H9 (cell line): ENCODE measurements at regions not wholly inside any gene's neighbourhood (a gene's known extent, or its start where the extent isn't known, plus 50 kb on each side); places are given as distances from the start of the nearest gene placed in this dataset.
A peak's percentile ranks its signal among the peaks of the same experiment; 100 is the strongest.

Experiments used
- DNase-seq: peaks from one replicate; pipeline ENCODE4 v3.0.0-alpha.2; 2017
- H2AFZ ChIP-seq: one replicate; pipeline ENCODE4 v1.6.1; 2013; ENCODE audit warnings: mild to moderate bottlenecking, low read length, control low read depth, moderate library complexity
- H2AK5ac ChIP-seq: 2 replicates; pipeline ENCODE4 v1.6.1; 2013; ENCODE audit warnings: low read length, control low read depth, mixed read lengths; ENCODE audit not compliant: insufficient read length
- H2BK120ac ChIP-seq: one replicate; pipeline ENCODE4 v1.6.1; 2013; ENCODE audit warnings: low read depth, mild to moderate bottlenecking, low read length, control low read depth, inconsistent platforms; ENCODE audit not compliant: poor library complexity, severe bottlenecking
- H2BK12ac ChIP-seq: 2 replicates; pipeline ENCODE4 v1.6.1; 2013; ENCODE audit warnings: low read length, control low read depth, mixed read lengths, low read depth; ENCODE audit not compliant: insufficient read length
- H2BK15ac ChIP-seq: 2 replicates; pipeline ENCODE4 v1.6.1; 2013; ENCODE audit warnings: low read depth, low read length, control low read depth
- H2BK20ac ChIP-seq: one replicate; pipeline ENCODE4 v1.6.1; 2013; ENCODE audit warnings: low read depth, mild to moderate bottlenecking, low read length, control low read depth, inconsistent platforms; ENCODE audit not compliant: poor library complexity, severe bottlenecking
- H2BK5ac ChIP-seq: 2 replicates; pipeline ENCODE4 v1.6.1; 2013; ENCODE audit warnings: low read length, control low read depth, mixed read lengths; ENCODE audit not compliant: insufficient read length
- H3K14ac ChIP-seq: 2 replicates; pipeline ENCODE4 v1.6.1; 2013; ENCODE audit warnings: low read length, control low read depth; ENCODE audit not compliant: insufficient read depth
- H3K18ac ChIP-seq: 2 replicates; pipeline ENCODE4 v1.6.1; 2013; ENCODE audit warnings: low read depth, mild to moderate bottlenecking, mixed read lengths, low read length, control low read depth; ENCODE audit not compliant: insufficient read length
- H3K23ac ChIP-seq: 2 replicates; pipeline ENCODE4 v1.6.1; 2013; ENCODE audit warnings: low read length, control low read depth, mixed read lengths, low read depth; ENCODE audit not compliant: insufficient read length
- H3K23me2 ChIP-seq: 2 replicates; pipeline ENCODE4 v1.6.1; 2013; ENCODE audit warnings: low read depth, mild to moderate bottlenecking, mixed read lengths, low read length, control low read depth; ENCODE audit not compliant: insufficient read length, poor library complexity, severe bottlenecking
- H3K27ac ChIP-seq: 2 replicates; pipeline ENCODE4 v1.5.1; 2013; ENCODE audit warnings: low read length, control low read depth, mixed read lengths, low read depth; ENCODE audit not compliant: insufficient read length
- H3K27me3 ChIP-seq: 2 replicates; pipeline ENCODE4 v1.6.1; 2013; ENCODE audit warnings: low read length, control low read depth, inconsistent platforms; ENCODE audit not compliant: insufficient read depth
- H3K4ac ChIP-seq: 2 replicates; pipeline ENCODE4 v1.6.1; 2013; ENCODE audit warnings: low read depth, mild to moderate bottlenecking, control low read depth, inconsistent platforms, low read length, moderate library complexity
- H3K4me1 ChIP-seq: 2 replicates; pipeline ENCODE4 v1.6.1; 2013; ENCODE audit warnings: low read length, control low read depth, inconsistent platforms; ENCODE audit not compliant: insufficient read depth
- H3K4me2 ChIP-seq: 2 replicates; pipeline ENCODE4 v1.6.1; 2013; ENCODE audit warnings: low read length, control low read depth, mixed read lengths; ENCODE audit not compliant: insufficient read length, insufficient read depth
- H3K56ac ChIP-seq: 2 replicates; pipeline ENCODE4 v1.6.1; 2013; ENCODE audit warnings: low read depth, mild to moderate bottlenecking, mixed read lengths, low read length, control low read depth; ENCODE audit not compliant: insufficient read length
- H3K79me1 ChIP-seq: 2 replicates; pipeline ENCODE4 v1.6.1; 2013; ENCODE audit warnings: low read depth, mild to moderate bottlenecking, moderate library complexity, low read length, control low read depth, inconsistent platforms; ENCODE audit not compliant: insufficient read depth, poor library complexity, severe bottlenecking
- H3K79me2 ChIP-seq: 2 replicates; pipeline ENCODE4 v1.6.1; 2013; ENCODE audit warnings: low read length, control low read depth, inconsistent platforms; ENCODE audit not compliant: insufficient read depth
- H3K9ac ChIP-seq: 2 replicates; pipeline ENCODE4 v1.6.1; 2013; ENCODE audit warnings: low read length, control low read depth, mixed read lengths; ENCODE audit not compliant: insufficient read length; ENCODE audit errors: extremely low read depth
- H3K9me3 ChIP-seq: one replicate; pipeline ENCODE4 v1.6.1; 2013; ENCODE audit warnings: low read depth, low read length, inconsistent platforms; ENCODE audit not compliant: control insufficient read depth
- H3T11ph ChIP-seq: one replicate; pipeline ENCODE4 v1.6.1; 2013; ENCODE audit warnings: mild to moderate bottlenecking, low read length, control low read depth, inconsistent platforms
- H4K20me1 ChIP-seq: one replicate; pipeline ENCODE4 v1.6.1; 2013; ENCODE audit not compliant: control insufficient read depth, insufficient read length, insufficient read depth
- H4K5ac ChIP-seq: 2 replicates; pipeline ENCODE4 v1.6.1; 2013; ENCODE audit warnings: low read depth, mild to moderate bottlenecking, mixed read lengths, low read length, control low read depth; ENCODE audit not compliant: insufficient read length
- H4K8ac ChIP-seq: replicated peaks from 2 replicates; pipeline ENCODE4 v1.6.1; 2013; ENCODE audit warnings: low read length, control low read depth, mixed read lengths, low read depth; ENCODE audit not compliant: insufficient read length
- H4K91ac ChIP-seq: 2 replicates; pipeline ENCODE4 v1.6.1; 2013; ENCODE audit warnings: low read depth, mild to moderate bottlenecking, moderate library complexity, mixed read lengths, low read length, control low read depth; ENCODE audit not compliant: insufficient read length
- H3K27ac Mint-ChIP-seq, 3 experiments: 2 replicates in 2 of 3; 3 replicates in 1 of 3; pipeline ENCODE4 v1.8.0; 2020 to 2021; ENCODE audit warnings: mixed read lengths in 3 of 3, mild to moderate bottlenecking in 1 of 3, moderate library complexity in 1 of 3
- H3K27me3 Mint-ChIP-seq: 2 replicates; pipeline ENCODE4 v1.8.0; 2021; ENCODE audit warnings: low read depth, mild to moderate bottlenecking, moderate library complexity, mixed read lengths
- H3K36me3 Mint-ChIP-seq, 3 experiments: 2 replicates in 2 of 3; 3 replicates in 1 of 3; pipeline ENCODE4 v1.8.0; 2020 to 2021; ENCODE audit warnings: low read depth in 3 of 3, mixed read lengths in 3 of 3; ENCODE audit not compliant: insufficient read depth in 1 of 3
- H3K4me1 Mint-ChIP-seq, 2 experiments: 2 replicates each; pipeline ENCODE4 v1.8.0; 2020; ENCODE audit warnings: mixed read lengths in 2 of 2
- H3K4me3 Mint-ChIP-seq, 2 experiments: 2 replicates in 1 of 2; 3 replicates in 1 of 2; pipeline ENCODE4 v1.8.0; 2020 to 2021; ENCODE audit warnings: mild to moderate bottlenecking in 2 of 2, mixed read lengths in 2 of 2, moderate library complexity in 1 of 2
- H3K9me3 Mint-ChIP-seq, 2 experiments: 2 replicates in 1 of 2; 3 replicates in 1 of 2; pipeline ENCODE4 v1.8.0; 2020; ENCODE audit warnings: mild to moderate bottlenecking in 2 of 2, mixed read lengths in 2 of 2, moderate library complexity in 1 of 2
- CTCF ChIP-seq: fragments of 200-600 bp; sonication (generic); conservative IDR thresholded peaks from 3 replicates; pipeline ENCODE4 v1.8.0; 2021; ENCODE audit warnings: antibody characterized with exemption, mild to moderate bottlenecking
- WGBS: extraction: QIAGEN DNeasy Blood & Tissue Kit; methylation state at CpG from one replicate; pipeline ENCODE4 v1.1.7; 2013; ENCODE audit warnings: missing lambda C conversion rate, low lambda C conversion rate, mixed read lengths; ENCODE audit not compliant: insufficient read length; ENCODE audit errors: extremely low coverage; 5-methylcytosine and 5-hydroxymethylcytosine counted together

GRCh38 chr11:112555491-112556364, 295.1 kb upstream of the PLET1 start:
- TF ChIP-seq CTCF: peak; percentile 89
- H3K79me2 ChIP-seq: no peaks in the 10 kb centered on the region
- no CpG with 5 or more reads among the region's 10 CpGs for WGBS
- Mint-ChIP-seq H3K4me1 (peaks cover 4 to 7% of the 10 kb centered on the region in 2 experiments; a peak in 3 of 4 replicates), H3K36me3 (no peaks in the 10 kb centered on the region), H3K9me3 (no peaks in the 10 kb centered on the region), H3K27me3 (no peaks in the 10 kb centered on the region), H3K4me3 (no peak overlapping the region), H3K27ac (no peak overlapping the region)
- no peaks in the 10 kb centered on the region for H3K9me3 ChIP-seq
- H4K5ac ChIP-seq: no peak overlapping the region
- no peak overlapping the region for H3T11ph ChIP-seq
- H3K4ac ChIP-seq: no peak overlapping the region
- H3K14ac ChIP-seq: no peak overlapping the region
- H3K23me2 ChIP-seq: no peaks in the 10 kb centered on the region
- H2AK5ac ChIP-seq: no peak overlapping the region
- no peak overlapping the region for H2BK120ac ChIP-seq
- no peak overlapping the region for H3K23ac ChIP-seq
- no peaks in the 10 kb centered on the region for H3K79me1 ChIP-seq
- H2BK5ac ChIP-seq: no peak overlapping the region
- no peaks in the 10 kb centered on the region for H3K27me3 ChIP-seq
- no peak overlapping the region for H2BK12ac ChIP-seq
- no peak overlapping the region for H3K9ac ChIP-seq
- no peak overlapping the region for H4K91ac ChIP-seq
- no peak overlapping the region for H2BK15ac ChIP-seq
- H3K4me2 ChIP-seq: no peak overlapping the region
- no peak overlapping the region for H3K18ac ChIP-seq
- no peak overlapping the region for H3K27ac ChIP-seq
- peak; percentile 79 for DNase-seq
- H4K8ac ChIP-seq: no peak overlapping the region
- no peak overlapping the region for H3K56ac ChIP-seq
- H2BK20ac ChIP-seq: no peak overlapping the region
- no peaks in the 10 kb centered on the region for H4K20me1 ChIP-seq
- no peaks in the 10 kb centered on the region for H3K4me1 ChIP-seq
- H2AFZ ChIP-seq: no peak overlapping the region
